NB4 (cell line): ENCODE measurements at regions not wholly inside any gene's neighbourhood (a gene's known extent, or its start where the extent isn't known, plus 50 kb on each side); places are given as distances from the start of the nearest gene placed in this dataset.

ENCODE experiments used
- MYC ChIP-seq: IDR thresholded peaks from 2 replicates; pipeline ENCODE4 v1.6.1; 2011; ENCODE audit warnings: low read depth, low read length
- POLR2A ChIP-seq: IDR thresholded peaks from 2 replicates; pipeline ENCODE4 v1.6.1; 2011; ENCODE audit warnings: mild to moderate bottlenecking; ENCODE audit not compliant: insufficient read length; ENCODE audit errors: extremely low read depth
- TF ChIP-seq, protein P1 (sequence below): IDR thresholded peaks from one replicate; pipeline ENCODE4 v1.5.1; 2012; ENCODE audit warnings: low read depth, low read length
- TF ChIP-seq, protein P2 (sequence below): IDR thresholded peaks from 2 replicates; pipeline ENCODE4 v1.6.1; 2011; ENCODE audit warnings: low read depth, low read length

DNA sequence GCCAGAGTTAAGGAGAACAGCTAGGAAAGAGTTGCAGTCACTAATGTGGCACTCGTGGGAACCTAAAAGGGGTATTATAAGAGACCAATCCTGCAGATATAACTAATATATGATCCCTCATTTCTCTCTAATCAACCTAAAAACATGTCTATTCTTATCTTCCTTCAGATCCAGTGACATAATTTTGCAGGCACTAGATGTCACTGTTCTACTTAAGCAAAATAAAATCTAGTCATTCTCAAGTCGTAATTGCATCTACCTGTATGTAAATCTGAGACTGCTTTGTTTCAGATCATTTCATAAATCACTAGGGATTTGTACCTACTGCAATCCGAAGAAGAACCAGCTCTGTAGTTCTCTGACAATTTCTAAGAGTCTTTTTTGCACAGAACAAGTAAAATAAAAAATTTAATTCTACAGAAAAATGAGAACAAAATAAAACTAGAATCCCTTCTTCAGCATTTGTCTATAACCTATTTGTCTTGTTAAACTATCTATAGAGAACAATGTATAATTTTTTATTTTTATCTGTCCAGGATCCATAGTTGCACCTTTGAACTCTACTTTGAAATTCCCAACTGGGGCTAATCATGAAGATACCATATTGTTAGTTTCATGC is 56.5 kb upstream of the ERBB4 start:
- TF ChIP-seq, protein P1, sequence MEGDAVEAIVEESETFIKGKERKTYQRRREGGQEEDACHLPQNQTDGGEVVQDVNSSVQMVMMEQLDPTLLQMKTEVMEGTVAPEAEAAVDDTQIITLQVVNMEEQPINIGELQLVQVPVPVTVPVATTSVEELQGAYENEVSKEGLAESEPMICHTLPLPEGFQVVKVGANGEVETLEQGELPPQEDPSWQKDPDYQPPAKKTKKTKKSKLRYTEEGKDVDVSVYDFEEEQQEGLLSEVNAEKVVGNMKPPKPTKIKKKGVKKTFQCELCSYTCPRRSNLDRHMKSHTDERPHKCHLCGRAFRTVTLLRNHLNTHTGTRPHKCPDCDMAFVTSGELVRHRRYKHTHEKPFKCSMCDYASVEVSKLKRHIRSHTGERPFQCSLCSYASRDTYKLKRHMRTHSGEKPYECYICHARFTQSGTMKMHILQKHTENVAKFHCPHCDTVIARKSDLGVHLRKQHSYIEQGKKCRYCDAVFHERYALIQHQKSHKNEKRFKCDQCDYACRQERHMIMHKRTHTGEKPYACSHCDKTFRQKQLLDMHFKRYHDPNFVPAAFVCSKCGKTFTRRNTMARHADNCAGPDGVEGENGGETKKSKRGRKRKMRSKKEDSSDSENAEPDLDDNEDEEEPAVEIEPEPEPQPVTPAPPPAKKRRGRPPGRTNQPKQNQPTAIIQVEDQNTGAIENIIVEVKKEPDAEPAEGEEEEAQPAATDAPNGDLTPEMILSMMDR, result no peak
- TF ChIP-seq POLR2A (no peak), MYC (no peak)
- TF ChIP-seq, protein P2, sequence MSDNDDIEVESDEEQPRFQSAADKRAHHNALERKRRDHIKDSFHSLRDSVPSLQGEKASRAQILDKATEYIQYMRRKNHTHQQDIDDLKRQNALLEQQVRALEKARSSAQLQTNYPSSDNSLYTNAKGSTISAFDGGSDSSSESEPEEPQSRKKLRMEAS, result no peak
